Activated T-cell treated with anti-CD3 and anti-CD28 coated beads, Interleukin-2, amount 50 U/mL, for 72 hours (primary cell): ENCODE measurements at regions not wholly inside any gene's neighbourhood (a gene's known extent, or its start where the extent isn't known, plus 50 kb on each side); places are given as distances from the start of the nearest gene placed in this dataset.
A peak's percentile ranks its signal among the peaks of the same experiment; 100 is the strongest.

Experiments
- ATAC-seq, 2 donors: fragments of 150-1000 bp; cut with Tn5 transposase; replicated peaks in 1 of 2; 2 replicates each; pipeline ENCODE4 v1.10.0; 2021; ENCODE audit warnings: moderate library complexity in 2 of 2, mild to moderate bottlenecking in 1 of 2
- DNase-seq, 2 donors: peaks; one replicate each; pipeline ENCODE4 v3.0.0; 2021 to 2022; ENCODE audit warnings: mixed read lengths in 1 of 2
- H3K27ac Mint-ChIP-seq: one replicate; pipeline ENCODE4 v1.8.0; 2022; ENCODE audit warnings: mild to moderate bottlenecking, moderate library complexity, mixed read lengths
- H3K27me3 Mint-ChIP-seq: one replicate; pipeline ENCODE4 v1.8.0; 2022; ENCODE audit warnings: low read depth, mixed read lengths
- H3K36me3 Mint-ChIP-seq, 2 donors: one replicate each; pipeline ENCODE4 v1.8.0; 2022; ENCODE audit warnings: mixed read lengths in 2 of 2, mild to moderate bottlenecking in 1 of 2; ENCODE audit not compliant: insufficient read depth in 2 of 2
- H3K4me1 Mint-ChIP-seq: one replicate; pipeline ENCODE4 v1.8.0; 2022; ENCODE audit warnings: low read depth, mixed read lengths
- H3K4me3 Mint-ChIP-seq, 2 donors: one replicate each; pipeline ENCODE4 v1.8.0; 2022; ENCODE audit warnings: mild to moderate bottlenecking in 2 of 2, mixed read lengths in 2 of 2, moderate library complexity in 2 of 2
- H3K9me3 Mint-ChIP-seq, 2 donors: one replicate each; pipeline ENCODE4 v1.8.0; 2022; ENCODE audit warnings: mixed read lengths in 2 of 2

- ATAC-seq (no peak), DNase-seq (no peak)
- Mint-ChIP-seq H3K9me3 (no peaks in the 10 kb centered on the region), H3K27me3 (no peaks in the 10 kb centered on the region), H3K36me3 (no peaks in the 10 kb centered on the region), H3K4me3 (peak overlapping the region in 1 of 2 donors; percentile 70), H3K4me1 (peaks cover 83% of the 10 kb centered on the region), H3K27ac (peak overlapping the region; percentile 69)
Observed at GRCh38 chr3:152190636-152191183, 78.0 kb upstream of the MBNL1 start.

GRCh38 chr3:152192050-152192449 is 76.7 kb upstream of the MBNL1 start:
- peaks cover 0 to 1% of the 10 kb centered on the region in 2 donors for H3K36me3 Mint-ChIP-seq
- ATAC-seq (peak in 1 of 2 donors; percentile 27), DNase-seq (no peak)
- H3K4me3 Mint-ChIP-seq: peak overlapping the region; percentile 54 to 69
- peaks cover 91% of the 10 kb centered on the region for H3K4me1 Mint-ChIP-seq
- H3K27me3 Mint-ChIP-seq: no peaks in the 10 kb centered on the region
- H3K27ac Mint-ChIP-seq: peak overlapping the region; percentile 13
- no peaks in the 10 kb centered on the region for H3K9me3 Mint-ChIP-seq

GRCh38 chr3:152192936-152193672 is 75.6 kb upstream of the MBNL1 start:
- peaks cover 91% of the 10 kb centered on the region for H3K4me1 Mint-ChIP-seq
- H3K9me3 Mint-ChIP-seq: no peaks in the 10 kb centered on the region
- DNase-seq (no peak), ATAC-seq (peak; percentile 30 to 36)
- peak overlapping the region; percentile 84 for H3K27ac Mint-ChIP-seq
- H3K27me3 Mint-ChIP-seq: no peaks in the 10 kb centered on the region
- peak overlapping the region; percentile 54 to 89 for H3K4me3 Mint-ChIP-seq
- peaks cover 0 to 1% of the 10 kb centered on the region in 2 donors for H3K36me3 Mint-ChIP-seq

- DNase-seq: no peak
- H3K36me3 Mint-ChIP-seq: peaks cover 0 to 1% of the 10 kb centered on the region in 2 donors
- H3K9me3 Mint-ChIP-seq: no peaks in the 10 kb centered on the region
- H3K27me3 Mint-ChIP-seq: no peaks in the 10 kb centered on the region
- H3K4me1 Mint-ChIP-seq: peaks cover 91% of the 10 kb centered on the region
- ATAC-seq: peak; percentile 68 to 73
- peak overlapping the region; percentile 54 to 89 for H3K4me3 Mint-ChIP-seq
- H3K27ac Mint-ChIP-seq: peak overlapping the region; percentile 84
Observed at GRCh38 chr3:152193673-152194267, 75.0 kb upstream of the MBNL1 start.

- Mint-ChIP-seq H3K9me3 (no peaks in the 10 kb centered on the region), H3K27me3 (no peaks in the 10 kb centered on the region), H3K4me3 (peak overlapping the region; percentile 67 to 100), H3K4me1 (peaks cover 91% of the 10 kb centered on the region), H3K27ac (peak overlapping the region; percentile 97), H3K36me3 (peaks cover 0 to 1% of the 10 kb centered on the region in 2 donors)
- ATAC-seq (no peak), DNase-seq (no peak)
Observed at GRCh38 chr3:152195206-152195605, 73.5 kb upstream of the MBNL1 start.

GRCh38 chr3:152196782-152197181 is 71.9 kb upstream of the MBNL1 start:
- no peak for DNase-seq
- peaks cover 92% of the 10 kb centered on the region for H3K4me1 Mint-ChIP-seq
- peaks cover 0 to 1% of the 10 kb centered on the region in 2 donors for H3K36me3 Mint-ChIP-seq
- peak overlapping the region; percentile 76 to 100 for H3K4me3 Mint-ChIP-seq
- H3K27me3 Mint-ChIP-seq: no peaks in the 10 kb centered on the region
- no peaks in the 10 kb centered on the region for H3K9me3 Mint-ChIP-seq
- peak; percentile 17 to 19 for ATAC-seq
- H3K27ac Mint-ChIP-seq: peak overlapping the region; percentile 100

GRCh38 chr3:152197451-152197850 is 71.3 kb upstream of the MBNL1 start:
- ATAC-seq (peak; percentile 25 to 34), DNase-seq (no peak)
- H3K4me3 Mint-ChIP-seq: peak overlapping the region; percentile 76 to 100
- H3K4me1 Mint-ChIP-seq: peaks cover 91% of the 10 kb centered on the region
- H3K27me3 Mint-ChIP-seq: no peaks in the 10 kb centered on the region
- peak overlapping the region; percentile 95 for H3K27ac Mint-ChIP-seq
- peaks cover 0 to 1% of the 10 kb centered on the region in 2 donors for H3K36me3 Mint-ChIP-seq
- H3K9me3 Mint-ChIP-seq: no peaks in the 10 kb centered on the region

- H3K27me3 Mint-ChIP-seq: no peaks in the 10 kb centered on the region
- H3K27ac Mint-ChIP-seq: peak overlapping the region; percentile 95
- H3K4me3 Mint-ChIP-seq: peak overlapping the region; percentile 76 to 100
- H3K9me3 Mint-ChIP-seq: no peaks in the 10 kb centered on the region
- H3K4me1 Mint-ChIP-seq: peaks cover 91% of the 10 kb centered on the region
- peaks cover 0 to 1% of the 10 kb centered on the region in 2 donors for H3K36me3 Mint-ChIP-seq
- ATAC-seq (peak; percentile 14 to 19), DNase-seq (no peak)
Observed at GRCh38 chr3:152197937-152198336, 70.8 kb upstream of the MBNL1 start.

- ATAC-seq (no peak), DNase-seq (no peak)
- Mint-ChIP-seq H3K4me1 (peaks cover 91% of the 10 kb centered on the region), H3K27me3 (no peaks in the 10 kb centered on the region), H3K9me3 (no peaks in the 10 kb centered on the region), H3K4me3 (peak overlapping the region; percentile 76 to 100), H3K27ac (peak overlapping the region; percentile 95), H3K36me3 (peaks cover 0 to 1% of the 10 kb centered on the region in 2 donors)
Observed at GRCh38 chr3:152198665-152199064, 70.1 kb upstream of the MBNL1 start.

- H3K27me3 Mint-ChIP-seq: no peaks in the 10 kb centered on the region
- H3K4me1 Mint-ChIP-seq: peaks cover 88% of the 10 kb centered on the region
- ATAC-seq: no peak
- DNase-seq: no peak
- H3K36me3 Mint-ChIP-seq: peaks cover 0 to 1% of the 10 kb centered on the region in 2 donors
- peak overlapping the region; percentile 95 for H3K27ac Mint-ChIP-seq
- peak overlapping the region; percentile 76 to 100 for H3K4me3 Mint-ChIP-seq
- H3K9me3 Mint-ChIP-seq: no peaks in the 10 kb centered on the region
Observed at GRCh38 chr3:152199102-152199840, 69.5 kb upstream of the MBNL1 start.

- H3K4me3 Mint-ChIP-seq: peak overlapping the region; percentile 76 to 100
- no peaks in the 10 kb centered on the region for H3K27me3 Mint-ChIP-seq
- H3K27ac Mint-ChIP-seq: peak overlapping the region; percentile 95
- ATAC-seq (no peak), DNase-seq (no peak)
- no peaks in the 10 kb centered on the region for H3K9me3 Mint-ChIP-seq
- peaks cover 87% of the 10 kb centered on the region for H3K4me1 Mint-ChIP-seq
- H3K36me3 Mint-ChIP-seq: peaks cover 1% of the 10 kb centered on the region in 2 donors
Observed at GRCh38 chr3:152200476-152201420, 68.0 kb upstream of the MBNL1 start.
